HG03469 (cell line): ENCODE measurements at regions not wholly inside any gene's neighbourhood (a gene's known extent, or its start where the extent isn't known, plus 50 kb on each side); places are given as distances from the start of the nearest gene placed in this dataset.

ENCODE experiments used
- ATAC-seq: cut with Tn5 transposase; IDR thresholded peaks from one replicate; pipeline ENCODE4 v1.9.1; 2021; ENCODE audit warnings: mild to moderate bottlenecking, moderate library complexity, moderate number of reproducible peaks; ENCODE audit not compliant: unreplicated experiment

DNA sequence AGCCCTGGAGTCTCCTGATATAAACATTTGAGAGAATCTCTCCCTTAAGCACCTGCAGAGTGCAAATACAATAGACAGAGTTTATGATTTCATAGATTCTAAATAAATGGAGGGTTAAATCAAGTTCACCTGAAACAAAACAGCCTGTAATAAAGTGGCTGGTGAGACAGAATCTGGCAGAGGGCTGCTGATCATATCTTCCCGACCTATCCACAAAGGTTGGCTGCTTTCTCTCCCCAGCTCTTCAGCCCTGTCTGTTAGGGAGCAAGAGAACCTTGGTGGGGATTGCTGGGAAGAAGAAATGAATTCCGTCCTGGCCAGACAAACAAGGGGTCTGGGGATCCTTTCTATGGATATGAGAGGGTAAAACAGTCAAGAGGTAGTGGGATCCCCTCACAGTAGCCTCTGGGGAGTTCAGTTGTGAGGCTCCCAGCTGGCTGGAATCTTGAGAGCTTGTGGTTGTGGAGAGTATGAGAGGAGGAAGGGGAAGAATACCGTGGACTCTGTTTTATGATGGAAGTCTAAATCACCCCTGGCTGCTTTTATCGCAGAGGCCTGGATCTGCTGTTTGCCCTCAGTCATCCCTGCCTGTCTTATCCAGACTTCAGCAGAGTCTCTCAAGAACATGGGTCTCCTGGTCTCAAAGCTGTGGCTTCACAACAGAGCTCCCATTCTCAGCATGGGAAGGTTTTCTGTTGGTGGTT, 451.3 kb downstream of the NTRK3 start:
- no peak for ATAC-seq

DNA sequence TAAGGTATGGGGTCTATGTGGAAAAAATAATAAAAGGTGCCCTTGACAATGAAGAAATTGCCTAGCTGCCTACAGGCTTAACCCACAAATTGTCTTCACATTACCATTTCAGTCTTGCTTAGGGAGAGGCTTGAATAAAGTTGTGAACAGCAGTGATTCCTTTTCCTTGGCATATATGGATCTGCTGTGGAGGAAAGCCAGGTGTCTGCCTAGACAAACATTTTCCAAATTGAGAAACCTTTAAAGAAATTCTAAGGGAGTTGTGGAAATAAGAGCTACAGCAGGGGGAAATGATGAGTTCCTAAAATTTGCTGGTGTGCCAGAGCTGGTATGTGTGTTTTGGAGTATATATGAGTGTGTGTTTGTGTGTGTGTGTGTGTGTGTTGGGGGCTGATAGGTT, 452.1 kb downstream of the NTRK3 start:
- no peak for ATAC-seq

- no peak for ATAC-seq
Measured at GRCh38 chr15:87799838-87800237, 456.7 kb downstream of the NTRK3 start.

DNA sequence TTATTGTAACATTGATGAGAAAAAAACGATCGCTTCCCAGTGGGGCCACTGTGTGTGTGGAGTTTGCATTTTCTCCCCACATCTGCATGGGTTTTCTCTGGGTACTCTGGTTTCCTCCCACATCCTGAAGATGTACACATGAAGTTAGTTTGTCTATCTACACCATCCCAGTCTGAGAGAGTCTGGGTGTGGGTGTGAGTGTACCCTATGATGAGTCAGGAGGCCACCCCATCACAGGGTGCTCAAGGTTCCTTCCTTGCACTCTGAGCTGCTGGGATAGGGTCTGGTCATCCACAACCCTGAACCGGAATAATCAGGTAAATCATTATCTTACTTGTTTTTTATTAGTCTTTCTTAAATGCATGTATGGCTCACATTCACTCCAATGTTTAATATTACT, 457.1 kb downstream of the NTRK3 start:
- ATAC-seq, result no peak

DNA sequence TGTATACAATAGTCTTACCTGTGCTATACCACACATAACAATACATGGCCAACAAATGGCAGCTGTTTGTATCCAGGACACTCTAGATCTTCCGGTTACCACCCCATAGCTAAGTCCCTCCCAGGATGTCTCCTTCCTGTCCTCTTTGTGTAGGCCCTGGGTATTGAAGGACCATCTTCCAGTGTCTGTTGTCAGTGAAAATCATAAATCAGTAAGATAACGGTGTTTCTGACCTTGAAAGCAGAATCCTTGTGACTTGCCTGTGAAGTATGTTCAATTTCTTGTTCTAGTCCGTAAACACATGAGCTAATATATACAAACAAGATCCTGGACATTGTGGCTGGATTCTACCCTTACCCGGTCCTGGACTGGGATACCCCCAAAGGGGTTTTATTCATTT, 462.8 kb downstream of the NTRK3 start:
- ATAC-seq, result no peak

- ATAC-seq, result no peak
Measured at GRCh38 chr15:87792250-87793040, 464.1 kb downstream of the NTRK3 start.

DNA sequence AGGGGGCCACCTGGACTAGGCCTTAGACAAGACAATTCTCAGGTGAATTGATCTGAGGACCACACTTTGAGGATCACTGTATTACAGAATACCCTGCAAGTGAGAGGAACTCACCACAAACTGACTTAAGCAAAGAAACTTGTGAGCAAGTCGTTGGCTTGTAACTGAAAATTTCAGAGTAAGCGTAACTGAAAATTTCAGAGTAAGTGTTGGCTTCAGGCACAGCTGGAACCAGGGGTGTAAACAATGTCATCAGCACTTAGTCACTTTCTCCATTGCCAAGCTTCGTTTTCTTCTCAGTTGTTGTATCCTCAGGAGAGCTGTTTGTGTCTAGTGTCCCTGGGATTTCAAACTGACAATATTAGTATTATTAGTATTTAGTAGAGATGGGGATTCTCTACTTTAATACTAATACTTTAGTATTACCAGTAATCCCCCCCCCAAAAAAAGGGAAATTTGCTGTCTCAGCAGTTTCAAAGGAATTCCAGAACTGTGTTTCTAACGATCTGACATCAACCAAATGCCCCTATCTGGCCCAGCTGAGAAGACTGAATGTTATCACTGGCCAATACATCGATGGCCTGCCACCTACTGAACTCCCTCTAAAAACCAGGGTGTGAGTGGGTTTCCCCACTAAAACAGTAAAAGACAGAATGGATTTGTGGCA, 474.4 kb downstream of the NTRK3 start:
- ATAC-seq, result no peak

DNA sequence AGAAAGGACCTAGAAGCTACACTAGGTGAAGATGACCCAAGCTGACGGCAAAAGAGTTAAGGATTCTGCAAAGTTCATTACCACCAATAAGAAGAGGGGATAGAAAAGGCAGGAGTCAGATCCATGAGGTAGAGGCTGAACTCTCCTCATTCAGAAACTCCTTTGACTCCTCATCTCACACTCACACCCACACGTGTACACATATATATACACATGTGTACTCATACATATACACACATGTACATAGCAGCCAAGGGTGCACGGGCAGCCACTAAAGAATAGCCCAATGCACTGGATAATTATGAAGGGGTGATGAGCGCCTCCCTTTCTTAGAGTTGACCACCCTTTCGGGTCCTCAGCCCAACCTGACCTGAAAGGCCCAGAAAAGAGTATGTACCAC, 476.8 kb downstream of the NTRK3 start:
- ATAC-seq, result no peak

DNA sequence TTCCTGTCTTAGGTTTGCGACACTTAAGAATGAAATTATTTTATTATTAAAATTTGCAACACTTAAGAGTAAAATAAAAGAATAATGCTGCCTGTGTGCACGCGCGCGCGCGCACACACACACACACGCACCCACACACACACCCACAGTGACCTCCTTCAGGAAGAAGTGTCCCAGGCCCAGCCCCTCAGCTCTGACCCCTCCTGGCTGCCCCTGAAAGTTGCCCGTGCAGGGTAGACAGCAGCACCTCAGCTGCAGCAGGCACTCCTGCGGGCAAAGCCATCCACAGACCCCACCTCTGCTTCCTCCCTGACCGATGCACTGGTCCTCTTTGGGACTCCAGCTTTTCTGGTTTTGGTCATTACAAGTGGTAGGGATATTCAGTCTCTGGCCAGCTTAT, 478.2 kb downstream of the NTRK3 start:
- no peak for ATAC-seq

- no peak for ATAC-seq
Measured at GRCh38 chr15:87777054-87777561, 479.4 kb downstream of the NTRK3 start.

GRCh38 chr15:87767516-87767915, 489.0 kb downstream of the NTRK3 start:
- ATAC-seq, result no peak

DNA sequence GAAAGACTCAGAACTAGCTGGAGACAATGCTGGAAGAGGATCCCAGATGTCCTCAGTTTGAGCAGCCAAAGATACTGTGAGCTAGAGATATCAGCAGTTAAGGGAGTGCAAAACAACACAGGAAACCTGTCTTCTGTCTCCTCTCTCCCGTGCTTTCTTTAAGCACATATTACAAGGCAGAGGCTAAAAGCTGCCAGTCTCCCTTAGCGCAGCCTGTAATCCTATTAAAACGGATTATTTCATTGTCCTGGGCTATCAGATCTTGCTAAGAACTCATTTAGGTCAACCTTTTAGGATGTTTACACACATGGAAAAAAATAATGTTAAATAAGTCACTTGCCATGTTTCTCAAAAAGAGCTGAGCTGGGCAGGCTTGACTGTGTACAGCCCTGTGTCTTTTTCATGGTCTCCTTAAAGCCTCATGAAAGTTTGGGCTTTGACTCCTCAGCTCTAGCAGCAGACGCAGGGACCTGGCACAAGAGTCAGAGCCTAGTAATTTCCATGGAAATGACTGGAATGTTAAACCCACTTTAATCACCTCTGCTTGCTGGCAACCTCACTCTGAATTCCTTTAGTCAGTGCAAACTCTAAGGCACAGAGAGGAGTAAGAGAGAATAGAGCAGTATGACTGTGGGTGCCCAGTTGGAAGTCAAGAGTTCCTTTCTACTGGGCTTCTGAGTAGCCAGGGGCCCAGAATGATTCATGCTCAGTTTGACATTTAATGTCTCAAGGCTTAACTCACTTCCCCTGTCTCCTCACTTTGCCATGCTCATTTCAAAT, 491.9 kb downstream of the NTRK3 start:
- ATAC-seq, result no peak

DNA sequence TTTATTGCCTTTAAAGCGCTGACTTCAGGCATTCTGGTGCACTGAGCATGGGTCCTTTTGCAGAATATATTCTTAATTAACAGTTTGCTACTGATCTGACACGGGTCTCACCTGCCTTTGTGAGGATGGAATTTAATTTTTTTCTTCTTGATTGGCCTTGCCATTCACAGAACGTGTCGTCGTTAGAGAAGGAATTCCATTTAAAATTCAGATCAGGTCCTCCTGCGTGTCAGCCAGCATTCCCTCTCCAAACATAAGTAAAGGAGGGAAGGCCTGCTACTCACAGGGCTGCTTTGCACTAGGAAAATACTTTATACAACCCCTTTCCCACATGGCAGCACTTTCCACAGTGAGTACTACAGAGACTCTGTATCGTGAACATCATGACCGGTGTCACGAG, 492.7 kb downstream of the NTRK3 start:
- no peak for ATAC-seq

DNA sequence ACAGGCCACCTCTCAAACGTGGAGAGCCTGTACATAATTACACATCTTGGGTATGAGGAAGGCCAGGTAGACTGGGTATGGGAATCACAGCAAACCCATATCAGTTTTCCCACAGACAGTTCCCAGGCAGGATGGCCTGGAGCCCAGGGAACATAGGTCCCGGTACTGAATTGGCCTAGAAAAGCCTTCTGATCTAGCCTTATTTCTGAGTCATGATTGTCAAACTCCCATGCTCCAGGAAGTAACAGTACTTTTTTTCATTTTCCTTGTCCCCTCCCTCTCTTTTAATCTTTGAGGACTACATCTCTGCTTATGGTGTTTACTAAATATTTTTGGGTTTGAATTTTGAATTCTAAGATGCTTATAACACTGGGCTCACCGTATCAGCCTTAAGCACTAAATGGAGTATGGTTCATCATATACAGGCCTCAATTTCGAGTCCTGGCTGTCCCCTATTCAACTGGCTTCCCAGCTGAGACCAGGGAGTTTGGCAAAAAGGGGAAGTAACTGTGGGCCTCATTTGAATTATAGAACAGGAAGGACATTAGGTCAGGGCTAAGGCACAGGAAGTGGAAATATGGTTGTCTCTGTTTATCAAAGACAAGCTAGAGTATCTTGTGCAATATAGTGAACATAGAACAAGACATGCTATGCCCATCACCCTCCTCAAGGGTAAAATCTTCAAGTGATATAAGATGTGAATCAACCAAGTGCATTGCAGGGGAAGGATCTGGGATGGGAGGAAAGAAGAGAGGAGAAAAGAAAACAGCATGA, 494.6 kb downstream of the NTRK3 start:
- ATAC-seq, result peak; percentile 81

DNA sequence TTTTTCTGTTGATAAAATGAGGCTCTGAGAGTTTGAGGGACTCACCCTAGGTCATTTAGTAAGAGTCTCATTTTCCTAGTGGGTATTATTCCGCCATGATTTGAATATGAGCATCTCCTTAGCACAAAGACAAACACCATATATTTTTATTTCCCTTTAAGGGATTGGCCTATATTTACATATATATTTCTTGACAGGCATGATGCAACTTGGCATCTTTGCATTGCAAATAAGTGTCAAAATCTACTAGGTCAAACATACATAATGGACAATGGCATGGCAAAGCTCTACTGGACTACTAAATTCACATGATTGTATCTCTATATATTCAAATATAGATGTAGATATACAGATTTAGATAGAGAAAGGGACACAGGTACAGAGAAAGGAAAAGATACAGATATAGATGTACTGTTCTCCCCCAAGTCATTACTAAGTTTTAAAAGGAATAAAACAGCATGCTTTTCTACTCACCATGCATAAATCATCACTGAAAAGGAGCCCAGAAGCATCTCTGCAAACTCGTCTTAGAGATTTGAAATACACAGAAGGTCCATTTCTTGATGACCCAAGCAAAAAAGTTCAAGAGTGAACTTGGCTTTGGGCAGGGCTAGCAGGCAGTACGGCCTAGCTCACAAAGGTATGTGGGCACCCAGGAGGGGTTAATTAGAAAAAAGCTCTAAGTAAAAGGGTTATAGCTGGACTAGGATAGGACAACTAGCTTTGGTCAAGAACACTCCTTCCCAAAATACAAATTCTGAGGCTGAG, 495.8 kb downstream of the NTRK3 start:
- ATAC-seq, result no peak

GRCh38 chr15:87758794-87759418, 497.6 kb downstream of the NTRK3 start:
- ATAC-seq, result no peak

- ATAC-seq, result no peak
Measured at GRCh38 chr15:87757084-87757483, 499.5 kb downstream of the NTRK3 start.

- no peak for ATAC-seq
Measured at GRCh38 chr15:87756072-87756471, 500.5 kb downstream of the NTRK3 start.

- no peak for ATAC-seq
Measured at GRCh38 chr15:87755226-87755625, 501.3 kb downstream of the NTRK3 start.
